ENCODE measurements at regions not wholly inside any gene's neighbourhood (a gene's known extent, or its start where the extent isn't known, plus 50 kb on each side); places are given as distances from the start of the nearest gene placed in this dataset.

- Mint-ChIP-seq H3K4me1 (ENCODE audit: low read depth, unreplicated experiment) (no peaks in the 10 kb centered on the region), H3K27ac (ENCODE audit: unreplicated experiment) (no peak overlapping the region), H3K27me3 (ENCODE audit: insufficient read depth, unreplicated experiment) (no peaks in the 10 kb centered on the region), H3K9me3 (ENCODE audit: unreplicated experiment) (no peaks in the 10 kb centered on the region), H3K36me3 (ENCODE audit: insufficient read depth, unreplicated experiment) (no peaks in the 10 kb centered on the region), H3K4me3 (ENCODE audit: unreplicated experiment) (no peak overlapping the region)
- no peak overlapping the region for H3K4me3 ChIP-seq (ENCODE audit: low read depth, low read length)
- intact Hi-C loops (cut with micrococcal nuclease; ENCODE audit: unreplicated experiment) = no loop called here
- H3K27me3 ChIP-seq (replicated peaks; ENCODE audit: control insufficient read depth, insufficient read depth, low read length) = no peaks in the 10 kb centered on the region
- H3K9me3 ChIP-seq = no peaks in the 10 kb centered on the region
- no TSS peak for BruUV-seq (replicated peaks)
- TF ChIP-seq CTCF (IDR thresholded peaks at IDR 0.05; ENCODE audit: insufficient read depth in 1 of 2, low read depth in 1 of 2, low read length in 1 of 2, severe bottlenecking in 1 of 2, unreplicated experiment in 1 of 2) = no peak
- H3K4me1 ChIP-seq = no peaks in the 10 kb centered on the region
- ChIA-PET CTCF (no interaction called here), POLR2A (no interaction called here)
- DNase-seq = peak; percentile 0 to 31
- H3K36me3 ChIP-seq (ENCODE audit: control insufficient read depth, insufficient read depth, low read length) = no peaks in the 10 kb centered on the region
These were observed 170.2 kb downstream of the HS3ST3B1 start for GRCh38 chr17:14471052-14471451.

GRCh38 chr17:14470417-14470816, 169.5 kb downstream of the HS3ST3B1 start:
- H3K4me1 ChIP-seq = no peaks in the 10 kb centered on the region
- no peak overlapping the region for H3K4me3 ChIP-seq (ENCODE audit: low read depth, low read length)
- ChIA-PET CTCF (no interaction called here), POLR2A (no interaction called here)
- no peaks in the 10 kb centered on the region for H3K4me1 Mint-ChIP-seq (ENCODE audit: low read depth, unreplicated experiment)
- no peaks in the 10 kb centered on the region for H3K9me3 ChIP-seq
- H3K27ac Mint-ChIP-seq (ENCODE audit: unreplicated experiment) = no peak overlapping the region
- no peaks in the 10 kb centered on the region for H3K27me3 ChIP-seq (replicated peaks; ENCODE audit: control insufficient read depth, insufficient read depth, low read length)
- H3K36me3 ChIP-seq (ENCODE audit: control insufficient read depth, insufficient read depth, low read length) = no peaks in the 10 kb centered on the region
- H3K9me3 Mint-ChIP-seq (ENCODE audit: unreplicated experiment) = no peaks in the 10 kb centered on the region
- no peak for TF ChIP-seq CTCF (IDR thresholded peaks at IDR 0.05; ENCODE audit: insufficient read depth in 1 of 2, low read depth in 1 of 2, low read length in 1 of 2, severe bottlenecking in 1 of 2, unreplicated experiment in 1 of 2)
- H3K27me3 Mint-ChIP-seq (ENCODE audit: insufficient read depth, unreplicated experiment) = no peaks in the 10 kb centered on the region
- no TSS peak for BruUV-seq (replicated peaks)
- DNase-seq = no peak
- H3K4me3 Mint-ChIP-seq (ENCODE audit: unreplicated experiment) = no peak overlapping the region
- no peaks in the 10 kb centered on the region for H3K36me3 Mint-ChIP-seq (ENCODE audit: insufficient read depth, unreplicated experiment)
- intact Hi-C loops (cut with micrococcal nuclease; ENCODE audit: unreplicated experiment) = no loop called here

DNA sequence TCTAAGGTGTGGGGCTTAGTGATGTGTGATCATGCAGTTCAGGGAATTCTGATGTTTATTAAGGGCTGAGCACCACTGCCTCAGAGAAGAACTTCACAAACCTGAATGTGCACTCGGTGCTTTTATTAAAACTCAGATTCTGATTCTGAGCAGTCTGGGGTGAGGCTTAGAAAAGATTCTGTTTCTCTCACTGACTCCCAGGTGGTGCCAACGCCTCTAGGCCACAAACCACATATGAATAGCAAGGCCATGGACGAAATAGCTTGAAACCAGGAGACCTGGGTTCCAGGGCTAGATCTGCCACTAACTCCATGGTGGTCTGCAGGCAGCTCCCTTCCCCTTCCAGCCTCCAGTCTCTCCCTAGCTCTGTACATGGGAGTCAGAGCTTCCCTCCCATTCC, 169.1 kb downstream of the HS3ST3B1 start:
- Mint-ChIP-seq H3K4me3 (ENCODE audit: unreplicated experiment) (no peak overlapping the region), H3K9me3 (ENCODE audit: unreplicated experiment) (no peaks in the 10 kb centered on the region), H3K27ac (ENCODE audit: unreplicated experiment) (no peak overlapping the region), H3K27me3 (ENCODE audit: insufficient read depth, unreplicated experiment) (no peaks in the 10 kb centered on the region), H3K4me1 (ENCODE audit: low read depth, unreplicated experiment) (no peaks in the 10 kb centered on the region), H3K36me3 (ENCODE audit: insufficient read depth, unreplicated experiment) (no peaks in the 10 kb centered on the region)
- ChIA-PET POLR2A (no interaction called here), CTCF (no interaction called here)
- H3K4me3 ChIP-seq (ENCODE audit: low read depth, low read length) = no peak overlapping the region
- no peak for TF ChIP-seq CTCF (IDR thresholded peaks at IDR 0.05; ENCODE audit: insufficient read depth in 1 of 2, low read depth in 1 of 2, low read length in 1 of 2, severe bottlenecking in 1 of 2, unreplicated experiment in 1 of 2)
- no peaks in the 10 kb centered on the region for H3K4me1 ChIP-seq
- no peaks in the 10 kb centered on the region for H3K9me3 ChIP-seq
- no peaks in the 10 kb centered on the region for H3K36me3 ChIP-seq (ENCODE audit: control insufficient read depth, insufficient read depth, low read length)
- intact Hi-C loops (cut with micrococcal nuclease; ENCODE audit: unreplicated experiment) = no loop called here
- DNase-seq = no peak
- no peaks in the 10 kb centered on the region for H3K27me3 ChIP-seq (replicated peaks; ENCODE audit: control insufficient read depth, insufficient read depth, low read length)
- BruUV-seq (replicated peaks) = no TSS peak

Measured in Caco-2 (cell line).